ACHN (cell line): ENCODE measurements at regions not wholly inside any gene's neighbourhood (a gene's known extent, or its start where the extent isn't known, plus 50 kb on each side); places are given as distances from the start of the nearest gene placed in this dataset.
A peak's percentile ranks its signal among the peaks of the same experiment; 100 is the strongest.

Experiments
- DNase-seq: peaks from one replicate; pipeline ENCODE4 v3.0.0-alpha.2; 2015
- in situ Hi-C: cut with HindIII; loops from 2 replicates; pipeline ENCODE4 v1.10.0; 2017; ENCODE audit warnings: low sequenced_read_pairs, low pct_ligation_motif_present, low pct_unique_long_range_greater_than_20kb

GRCh38 chr7:15870347-15870746 lies 183.9 kb upstream of the MEOX2 start:
- no peak for DNase-seq
- in situ Hi-C loops: no loop called here

GRCh38 chr7:15867441-15867840 lies 181.0 kb upstream of the MEOX2 start:
- in situ Hi-C loops: no loop called here

GRCh38 chr7:15866753-15867152 lies 180.3 kb upstream of the MEOX2 start:
- no peak for DNase-seq
- in situ Hi-C loops: no loop called here

More at GRCh38 chr7:15867441-15867840, 181.0 kb upstream of the MEOX2 start:
- DNase-seq: no peak

- in situ Hi-C loops: no loop called here
- DNase-seq: no peak
Measured at GRCh38 chr7:15864626-15864991, 178.1 kb upstream of the MEOX2 start.

GRCh38 chr7:15863951-15864625 lies 177.6 kb upstream of the MEOX2 start:
- in situ Hi-C loops: no loop called here
- no peak for DNase-seq

GRCh38 chr7:15862781-15863165 lies 176.3 kb upstream of the MEOX2 start:
- in situ Hi-C loops: no loop called here
- DNase-seq: no peak

GRCh38 chr7:15862016-15862780 lies 175.7 kb upstream of the MEOX2 start:
- in situ Hi-C loops: no loop called here
- DNase-seq: no peak

GRCh38 chr7:15860264-15860949 lies 173.9 kb upstream of the MEOX2 start:
- in situ Hi-C loops: no loop called here
- DNase-seq: no peak

GRCh38 chr7:15857026-15857425 lies 170.5 kb upstream of the MEOX2 start:
- in situ Hi-C loops: no loop called here
- DNase-seq: no peak

GRCh38 chr7:15856311-15856710 lies 169.8 kb upstream of the MEOX2 start:
- no peak for DNase-seq
- in situ Hi-C loops: no loop called here

GRCh38 chr7:15855525-15856109 lies 169.1 kb upstream of the MEOX2 start:
- DNase-seq: no peak
- in situ Hi-C loops: no loop called here

GRCh38 chr7:15854841-15855524 lies 168.5 kb upstream of the MEOX2 start:
- DNase-seq: no peak
- in situ Hi-C loops: no loop called here

- in situ Hi-C loops: no loop called here
- peak; percentile 25 for DNase-seq
Measured at GRCh38 chr7:15853832-15854470, 167.5 kb upstream of the MEOX2 start.

- DNase-seq: no peak
- in situ Hi-C loops: no loop called here
Measured at GRCh38 chr7:15851201-15851600, 164.7 kb upstream of the MEOX2 start.

GRCh38 chr7:15848901-15849300 lies 162.4 kb upstream of the MEOX2 start:
- in situ Hi-C loops: no loop called here
- DNase-seq: no peak

- in situ Hi-C loops: no loop called here
- DNase-seq: no peak
Measured at GRCh38 chr7:15848362-15848761, 161.9 kb upstream of the MEOX2 start.

- DNase-seq: no peak
- in situ Hi-C loops: no loop called here
Measured at GRCh38 chr7:15845868-15846267, 159.4 kb upstream of the MEOX2 start.

GRCh38 chr7:15845461-15845860 lies 159.0 kb upstream of the MEOX2 start:
- in situ Hi-C loops: no loop called here
- DNase-seq: no peak
